ENCODE measurements at regions not wholly inside any gene's neighbourhood (a gene's known extent, or its start where the extent isn't known, plus 50 kb on each side); places are given as distances from the start of the nearest gene placed in this dataset.
"Not testable (repeated sequence)": the region's sequence is repeated elsewhere in the genome, so short reads cannot be mapped to it uniquely, and the experiment has no call there.

DNA sequence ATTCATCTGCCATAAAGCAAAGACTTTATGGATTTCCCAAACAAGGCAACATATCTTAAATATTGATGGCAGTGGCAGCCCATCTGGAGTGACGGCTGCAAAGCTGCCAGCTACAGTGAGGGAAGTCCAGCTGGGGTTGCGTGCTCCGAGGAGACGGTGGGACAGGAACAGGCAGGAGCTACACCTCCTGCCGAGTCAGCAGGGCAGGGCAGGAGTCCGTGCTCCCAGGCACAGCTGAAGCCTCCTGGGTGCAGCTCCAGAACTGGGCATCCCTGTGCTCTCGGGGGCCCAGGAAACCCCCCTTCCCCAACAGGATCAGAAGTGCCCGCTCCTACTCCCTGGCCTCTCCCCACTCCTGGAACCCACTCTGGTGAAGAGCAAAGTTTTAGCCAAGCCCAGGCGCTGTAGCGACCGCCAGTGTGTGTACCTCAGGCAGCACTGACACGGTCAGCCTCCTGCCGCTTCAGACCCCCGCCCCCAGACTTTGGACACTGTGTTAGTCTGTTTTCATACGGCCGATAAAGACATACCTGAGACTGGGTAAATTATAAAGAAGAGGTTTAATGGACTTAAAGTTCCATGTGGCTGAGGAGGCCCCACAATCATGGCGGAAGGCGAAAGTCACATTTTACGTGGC is 556.4 kb upstream of the CCDC54 start:
- no peak for DNase-seq (ENCODE audit: low spot score)

DNA sequence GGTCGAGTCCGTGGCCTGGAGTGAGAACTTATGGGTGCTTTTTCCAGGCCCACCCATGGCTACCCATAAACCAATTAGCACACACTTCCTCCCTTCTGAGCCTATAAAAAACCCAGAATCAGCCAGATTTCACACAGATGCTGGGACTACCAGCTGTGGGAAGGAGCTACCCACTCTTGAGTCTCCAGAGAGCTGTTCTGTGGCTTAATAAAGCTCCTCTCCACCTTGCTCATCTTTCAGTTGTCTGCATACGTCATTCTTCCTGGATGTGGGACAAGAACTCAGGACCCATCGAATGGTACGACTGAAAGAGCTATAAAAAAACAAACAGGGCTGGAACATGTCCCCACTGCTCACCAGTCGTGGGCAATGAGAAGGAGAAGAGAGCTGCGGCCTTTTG is 555.4 kb upstream of the CCDC54 start:
- no peak for DNase-seq (ENCODE audit: low spot score)

DNA sequence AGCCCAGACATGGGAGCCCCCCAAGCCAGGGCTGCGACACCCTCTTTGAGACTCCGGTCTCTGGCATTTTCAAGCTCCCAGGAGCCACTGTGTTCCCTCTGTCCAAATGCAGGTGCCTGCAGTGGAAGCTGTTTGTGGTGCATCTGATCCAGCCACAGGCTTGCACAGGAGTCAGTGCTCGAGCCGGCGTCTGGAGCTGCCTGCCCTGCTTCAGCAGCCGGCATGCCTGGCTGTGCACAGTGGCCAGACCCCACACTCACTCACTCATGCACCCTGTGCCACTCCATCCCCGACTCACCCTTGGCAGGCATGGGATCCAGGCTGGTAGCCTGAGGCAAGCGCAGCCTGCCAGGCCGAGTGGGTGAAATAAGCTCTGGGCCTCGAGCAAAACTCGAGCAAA is 555.0 kb upstream of the CCDC54 start:
- DNase-seq (ENCODE audit: low spot score), result no peak

DNA sequence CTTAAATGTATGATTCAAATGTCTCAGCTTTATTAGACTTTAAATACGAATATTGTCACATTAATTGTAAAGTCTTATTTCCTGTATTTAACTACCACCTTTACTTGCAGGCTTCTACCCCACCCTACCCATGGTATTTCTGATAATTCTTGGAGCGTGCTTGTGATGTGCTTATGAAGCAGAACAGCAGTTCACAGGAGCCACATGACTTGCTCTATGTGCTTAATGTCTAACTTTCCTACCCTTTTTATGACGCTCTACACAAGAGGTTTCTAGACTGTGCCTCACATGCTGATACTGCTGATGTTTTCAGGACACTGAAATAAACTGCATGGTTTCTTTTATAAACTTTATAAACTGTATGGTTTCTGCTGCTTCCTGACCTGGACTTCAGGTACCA is 553.5 kb upstream of the CCDC54 start:
- DNase-seq (ENCODE audit: low spot score), result no peak

DNA sequence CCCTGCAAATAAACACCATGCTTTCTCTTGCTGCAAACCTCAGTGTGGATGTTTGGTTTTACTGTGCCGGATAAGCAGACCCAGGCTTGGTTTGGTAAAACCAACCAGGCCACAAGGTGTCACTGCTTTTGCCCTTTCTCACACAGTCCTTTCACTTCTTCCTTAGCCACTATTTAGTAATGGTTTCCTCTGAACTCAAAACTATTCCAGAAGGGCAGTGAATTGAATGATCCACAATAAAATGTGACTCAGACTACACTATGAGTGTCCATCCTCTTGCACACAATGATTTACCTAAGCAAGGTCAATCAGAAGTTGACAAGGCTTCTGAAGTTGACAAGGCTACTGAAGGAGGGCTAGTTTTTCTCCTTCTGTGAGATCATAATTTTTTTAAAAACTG is 552.4 kb upstream of the CCDC54 start:
- DNase-seq (ENCODE audit: low spot score), result no peak

DNA sequence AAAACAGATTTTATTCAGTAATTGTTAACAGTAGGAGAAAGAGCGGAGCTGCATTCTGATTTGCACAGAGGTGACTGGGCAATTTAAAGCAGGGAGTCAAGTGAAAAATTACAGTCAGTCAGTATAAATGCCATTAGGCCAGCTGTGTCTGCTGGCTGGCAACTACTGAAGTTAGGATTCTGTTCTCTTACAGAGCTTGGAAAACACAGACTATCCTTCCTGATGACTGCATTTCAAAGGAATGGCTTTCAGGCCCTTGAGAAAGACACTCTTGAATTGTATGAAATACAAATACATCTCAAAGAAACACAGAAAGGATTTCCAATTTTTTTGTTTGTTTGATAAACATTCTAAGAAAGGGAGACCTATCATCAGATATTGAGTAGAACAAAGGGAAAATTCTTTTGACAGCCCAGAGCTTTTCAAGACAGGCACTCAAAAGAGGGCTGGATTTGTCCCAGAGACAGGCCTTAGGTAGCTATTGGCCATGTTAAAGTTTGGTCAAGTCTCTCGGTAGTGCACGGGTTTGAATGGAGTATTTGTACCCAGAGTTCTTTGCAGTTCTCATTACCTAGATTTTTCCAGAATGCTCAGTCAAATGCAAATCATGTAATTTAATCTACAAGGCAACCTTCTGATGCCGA is 551.2 kb upstream of the CCDC54 start:
- no peak for DNase-seq (ENCODE audit: low spot score)

DNA sequence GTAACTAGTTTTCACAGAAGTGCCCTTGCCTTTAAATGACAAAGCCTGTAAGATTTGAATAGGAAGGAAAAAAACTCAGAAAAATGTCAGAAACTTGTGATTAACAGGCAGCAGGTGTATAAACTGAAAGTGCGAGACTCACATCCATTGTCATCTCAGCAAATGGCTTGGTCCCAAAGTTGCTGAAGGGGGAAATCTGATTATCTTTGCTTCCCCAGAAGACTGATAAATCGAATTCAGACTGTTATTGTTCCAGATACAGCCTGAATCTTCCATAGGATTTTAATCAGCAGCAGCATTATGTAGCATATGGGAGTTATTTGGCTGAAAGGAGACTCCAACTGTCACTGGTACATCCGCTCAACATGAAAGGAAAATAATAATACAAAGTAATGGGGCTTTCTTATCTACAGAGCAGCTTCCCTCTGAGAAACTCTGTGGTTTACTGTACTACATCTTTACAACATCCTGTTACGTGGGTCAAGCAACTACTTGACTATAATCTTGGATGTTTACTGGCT is 550.4 kb upstream of the CCDC54 start:
- no peak for DNase-seq (ENCODE audit: low spot score)

DNA sequence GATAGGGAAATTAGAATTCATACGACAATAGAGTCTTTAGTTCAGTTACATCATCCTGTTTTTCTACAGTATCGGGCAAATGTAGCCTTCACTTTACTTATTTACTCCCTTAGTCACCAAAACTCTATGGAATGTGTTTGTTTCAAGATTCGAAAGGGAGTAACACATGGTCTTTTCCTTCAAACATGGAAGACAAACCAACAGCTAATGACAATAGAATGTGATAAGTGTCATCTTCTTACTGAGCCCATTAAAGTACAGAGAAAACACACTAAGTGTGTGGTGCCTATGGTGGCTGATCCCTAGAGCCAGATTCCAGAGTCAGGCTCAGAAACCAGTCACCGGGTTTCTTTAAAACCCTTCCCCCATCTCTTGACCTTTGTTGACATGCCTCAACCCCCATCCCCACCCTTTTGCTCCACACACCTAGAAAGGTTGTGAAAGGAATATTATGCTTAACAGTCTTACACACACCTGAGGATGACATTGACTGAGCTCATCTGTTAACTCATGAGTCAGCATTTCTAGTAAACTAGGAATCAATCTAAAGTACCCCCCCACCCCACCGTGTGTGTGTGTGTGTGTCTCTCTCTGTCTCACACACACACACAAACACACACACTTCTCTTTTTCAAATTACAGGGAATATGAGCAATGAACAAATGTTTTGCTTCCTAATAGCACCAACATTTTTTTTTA is 549.6 kb upstream of the CCDC54 start:
- DNase-seq (ENCODE audit: low spot score), result no peak

DNA sequence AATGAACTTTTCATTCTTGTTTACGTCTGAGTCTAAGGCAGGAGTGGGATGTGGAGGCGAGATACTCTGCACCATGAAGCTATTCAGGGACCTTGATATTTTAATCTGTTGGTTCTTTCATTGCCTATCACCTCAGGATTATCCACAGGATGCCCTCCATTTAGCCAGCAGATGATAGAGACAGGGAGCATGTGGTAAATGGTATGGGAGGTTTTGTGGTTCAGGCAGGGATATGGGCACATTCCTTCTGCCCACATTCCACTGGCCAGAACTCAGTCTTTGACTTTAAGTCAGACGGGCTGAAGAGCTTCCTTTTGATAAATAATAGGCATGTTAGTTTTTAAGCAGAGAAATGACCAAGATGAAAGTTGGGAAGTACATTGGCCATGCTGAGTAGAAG is 548.0 kb upstream of the CCDC54 start:
- DNase-seq (ENCODE audit: low spot score), result no peak

DNA sequence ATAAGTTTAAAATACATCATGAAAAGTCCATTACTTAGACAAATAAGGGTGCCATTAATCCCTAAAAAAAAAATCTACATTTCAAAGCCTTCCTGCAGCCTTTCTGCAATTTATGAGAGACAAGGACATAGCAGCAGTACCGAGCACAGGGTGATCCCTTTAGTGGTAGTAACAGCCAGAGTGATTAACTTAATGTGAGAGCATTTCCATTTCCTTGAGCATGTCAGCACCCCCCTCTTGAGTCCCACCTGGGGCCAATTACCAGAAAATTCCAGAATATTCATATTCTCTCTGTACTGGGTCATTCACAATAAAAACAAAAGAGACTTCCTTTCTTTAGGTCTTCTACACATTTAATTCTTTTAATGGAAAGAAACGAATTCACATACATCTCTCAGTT is 546.9 kb upstream of the CCDC54 start:
- no peak for DNase-seq (ENCODE audit: low spot score)

DNA sequence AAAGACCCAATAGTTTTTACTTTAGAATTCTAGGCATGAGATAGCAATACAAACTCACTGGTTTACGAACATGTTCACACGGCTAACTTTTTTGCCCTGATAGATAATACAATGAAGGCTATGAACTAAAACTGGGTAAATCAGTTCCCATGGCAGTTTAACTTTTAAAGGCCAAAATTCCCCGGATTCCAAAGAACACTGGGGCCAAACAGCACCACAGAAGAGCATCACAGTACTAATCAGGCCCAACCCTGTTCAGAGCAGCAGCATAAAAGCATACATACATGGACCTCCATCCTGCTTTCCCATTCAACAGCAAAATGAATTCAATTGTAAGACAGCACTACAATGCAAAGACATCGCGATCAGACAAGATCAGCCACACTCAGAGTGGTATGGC is 540.3 kb upstream of the CCDC54 start:
- no peak for DNase-seq (ENCODE audit: low spot score)

DNA sequence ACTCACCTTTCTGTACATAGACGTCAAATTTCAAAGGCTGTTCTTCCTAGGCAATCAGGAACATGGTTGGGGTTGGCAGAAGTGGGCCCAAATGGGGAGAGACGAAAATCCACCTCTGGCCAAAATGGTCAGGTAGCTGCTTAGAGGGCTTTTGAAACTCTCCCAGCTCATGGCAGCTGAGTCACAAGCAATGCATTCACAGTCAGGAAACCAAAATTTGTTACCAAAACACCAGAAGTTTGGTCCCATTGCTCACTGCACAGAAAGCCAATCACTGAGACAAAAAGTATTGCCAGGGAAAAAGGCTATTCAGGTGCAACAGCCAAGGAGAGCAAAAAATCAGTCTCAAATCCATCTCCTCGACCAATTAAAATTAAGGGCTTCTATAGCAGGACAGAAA is 539.6 kb upstream of the CCDC54 start:
- no peak for DNase-seq (ENCODE audit: low spot score)

DNA sequence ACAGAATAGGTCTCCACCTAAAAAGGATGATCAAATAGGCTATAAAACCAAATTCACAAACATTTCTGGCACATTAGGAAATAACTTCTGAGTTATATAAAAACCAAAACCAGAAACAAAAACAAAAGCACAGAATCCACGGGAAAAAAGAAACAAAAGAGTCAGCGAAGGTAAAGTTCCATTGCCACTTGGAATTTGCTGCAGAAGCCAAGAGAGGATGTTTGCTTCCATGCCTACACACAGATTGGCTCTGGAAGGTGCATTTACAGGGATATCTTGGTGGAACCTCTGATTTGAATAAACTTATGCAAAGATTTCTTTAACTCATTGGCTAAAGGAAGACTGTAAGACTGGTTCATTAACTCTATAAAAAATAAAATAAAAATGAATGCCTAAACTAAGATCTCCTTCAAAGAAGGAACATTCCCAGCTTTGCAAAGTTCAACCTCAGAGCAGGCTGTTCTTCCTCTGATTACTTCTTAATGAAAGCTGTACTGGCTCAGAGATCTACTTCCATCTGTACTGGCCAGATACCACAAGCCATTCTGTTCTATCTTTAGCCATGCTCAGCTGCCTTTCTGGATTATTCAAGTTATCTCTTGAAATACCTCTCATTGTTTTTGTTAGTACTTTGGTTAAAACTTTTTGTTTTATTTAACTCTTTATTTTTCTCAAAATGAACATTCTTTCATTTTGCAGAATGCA is 537.5 kb upstream of the CCDC54 start:
- no peak for DNase-seq (ENCODE audit: low spot score)

DNA sequence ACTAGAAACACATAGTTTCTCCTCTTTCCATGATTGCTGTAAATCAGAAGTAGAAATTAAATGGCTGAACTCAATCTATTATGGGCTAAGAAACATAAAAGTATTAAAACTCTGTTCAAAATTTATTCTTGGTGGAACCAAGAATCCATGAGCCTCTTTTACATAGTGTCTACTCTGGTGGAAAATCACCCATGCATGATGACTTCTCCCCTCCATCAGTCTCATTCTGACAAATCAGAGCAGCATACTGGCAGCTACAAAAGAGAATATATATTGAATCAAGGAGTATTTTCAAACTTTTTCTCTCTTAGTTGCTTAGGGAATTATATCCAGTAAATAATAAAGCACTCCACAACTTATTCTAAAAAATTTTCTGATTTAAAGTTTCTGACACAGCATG is 536.9 kb upstream of the CCDC54 start:
- no peak for DNase-seq (ENCODE audit: low spot score)

DNA sequence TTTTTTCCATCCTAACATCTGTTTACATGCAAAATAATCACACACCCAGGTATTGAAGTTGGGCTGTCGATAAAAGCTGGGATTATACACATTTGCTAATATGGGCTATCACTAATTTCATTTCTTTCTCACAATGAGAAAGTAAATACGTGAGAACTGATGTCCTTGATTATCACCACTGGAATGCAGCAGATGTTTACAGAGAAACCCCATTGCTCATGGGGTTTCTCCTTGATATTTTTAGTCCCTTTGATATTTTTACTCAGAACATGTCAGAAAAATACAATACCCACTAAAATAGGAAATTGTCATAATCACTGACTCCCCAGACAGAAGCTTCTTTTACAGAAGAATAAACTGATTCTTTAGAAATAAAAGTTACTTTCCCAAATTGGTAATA is 535.1 kb upstream of the CCDC54 start:
- DNase-seq (ENCODE audit: low spot score), result no peak

DNA sequence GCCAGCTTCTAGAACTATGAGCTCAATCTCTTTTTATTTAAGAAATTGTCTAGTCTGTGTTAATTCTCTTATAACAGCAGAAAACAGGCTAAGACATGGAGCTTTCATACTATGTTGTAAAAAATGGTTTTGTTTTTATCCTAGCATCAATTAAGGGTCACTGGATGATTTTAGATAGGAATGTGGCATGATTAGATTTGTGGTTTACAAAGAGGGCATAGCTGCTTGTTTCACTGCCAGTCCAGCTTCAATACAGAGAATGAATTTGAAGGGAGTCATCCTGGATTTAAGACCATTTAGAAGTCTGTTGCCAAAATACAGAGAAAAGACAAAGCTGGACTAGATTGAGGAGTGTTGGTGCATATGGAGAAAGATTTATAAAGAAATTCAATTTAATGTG is 532.6 kb upstream of the CCDC54 start:
- no peak for DNase-seq (ENCODE audit: low spot score)

DNA sequence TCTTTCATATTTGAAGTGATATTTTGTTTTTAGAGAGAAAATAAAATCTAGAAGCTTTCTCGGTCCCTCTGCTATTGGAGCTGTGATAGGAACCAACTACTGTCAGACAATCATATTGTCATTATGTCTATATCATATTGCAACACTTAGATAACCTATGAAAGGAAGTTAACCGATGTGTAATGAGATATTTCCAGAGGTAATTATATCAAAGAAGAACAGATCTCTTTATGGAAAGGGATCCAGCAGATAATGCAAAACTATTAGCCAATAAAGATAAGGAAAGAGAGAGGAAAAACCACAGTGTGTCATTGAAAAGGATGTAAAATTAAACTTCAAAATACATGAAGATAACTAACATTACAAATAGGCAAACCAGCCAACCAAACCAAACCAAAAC is 529.1 kb upstream of the CCDC54 start:
- DNase-seq (ENCODE audit: low spot score), result no peak

DNA sequence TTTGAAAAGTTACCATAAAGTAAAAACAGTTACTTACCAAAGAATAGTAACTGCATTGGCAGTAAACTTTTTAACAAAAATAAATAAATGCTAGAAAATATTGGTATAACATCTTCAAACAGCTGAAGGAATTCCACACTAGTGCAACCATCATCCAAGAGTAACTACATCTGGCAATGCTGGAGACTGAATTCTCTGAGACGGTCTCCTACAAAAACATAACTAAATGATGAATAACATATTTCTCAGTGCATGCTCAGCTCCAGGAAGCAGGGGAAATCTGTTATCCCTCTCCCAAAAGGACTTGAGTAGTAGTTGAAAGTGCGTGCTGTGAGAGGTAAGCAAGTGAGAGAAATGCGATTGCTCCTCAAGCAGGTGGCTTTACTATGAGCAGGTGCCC is 526.8 kb upstream of the CCDC54 start:
- no peak for DNase-seq (ENCODE audit: low spot score)

DNA sequence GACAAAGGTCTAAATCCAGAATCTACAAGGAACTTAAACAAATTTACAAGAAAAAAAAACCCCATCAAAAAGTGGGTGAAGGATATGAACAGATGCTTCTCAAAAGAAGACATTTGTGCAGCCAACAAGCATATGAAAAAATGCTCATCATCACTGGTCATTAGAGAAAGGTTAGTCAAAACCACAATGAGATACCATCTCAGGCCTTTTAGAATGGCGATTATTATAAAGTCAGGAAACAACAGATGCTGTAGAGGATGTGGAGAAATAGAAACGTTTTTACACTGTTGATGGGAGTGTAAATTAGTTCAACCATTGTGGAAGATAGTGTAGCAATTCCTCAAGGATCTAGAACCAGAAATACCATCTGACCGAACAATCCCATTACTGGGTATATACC is 518.9 kb upstream of the CCDC54 start:
- DNase-seq (ENCODE audit: low spot score), result not testable (repeated sequence)

DNA sequence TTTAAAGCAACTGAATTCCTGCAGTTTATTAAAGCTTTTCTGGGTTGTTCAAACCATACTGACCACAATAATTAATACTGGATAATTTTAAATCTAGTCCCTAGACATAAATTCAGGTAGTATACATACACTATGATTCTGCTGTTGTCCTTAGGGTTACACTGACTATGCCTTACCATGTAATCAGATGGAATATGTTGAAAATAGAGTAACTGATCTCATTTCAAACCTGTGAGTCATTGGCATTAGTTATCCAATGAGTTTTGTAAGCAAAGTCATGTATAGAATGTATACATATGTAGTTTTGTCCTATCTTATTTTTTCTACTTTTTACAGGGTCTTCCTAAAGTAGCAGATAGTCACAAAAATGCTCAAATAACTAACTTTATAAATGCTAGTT is 517.1 kb upstream of the CCDC54 start:
- DNase-seq (ENCODE audit: low spot score), result no peak

DNA sequence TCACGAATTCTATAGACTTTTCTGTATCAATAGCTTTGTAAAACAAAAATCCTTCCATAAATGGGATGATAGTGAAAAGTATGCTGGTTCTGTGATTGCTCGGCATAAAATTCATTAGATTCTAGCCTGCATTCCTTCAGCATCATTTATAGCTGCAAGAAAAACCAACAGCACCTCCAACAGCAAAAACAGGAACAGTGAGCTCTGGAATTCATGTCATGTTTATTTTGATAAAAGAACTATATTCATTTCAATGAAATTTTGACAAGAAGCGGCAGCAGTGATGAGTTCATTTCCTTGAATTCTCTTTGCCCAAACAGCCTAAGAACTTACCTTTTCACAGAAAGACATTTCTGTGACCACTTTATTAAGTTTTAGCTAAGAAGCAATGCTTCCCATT is 515.2 kb upstream of the CCDC54 start:
- no peak for DNase-seq (ENCODE audit: low spot score)

DNA sequence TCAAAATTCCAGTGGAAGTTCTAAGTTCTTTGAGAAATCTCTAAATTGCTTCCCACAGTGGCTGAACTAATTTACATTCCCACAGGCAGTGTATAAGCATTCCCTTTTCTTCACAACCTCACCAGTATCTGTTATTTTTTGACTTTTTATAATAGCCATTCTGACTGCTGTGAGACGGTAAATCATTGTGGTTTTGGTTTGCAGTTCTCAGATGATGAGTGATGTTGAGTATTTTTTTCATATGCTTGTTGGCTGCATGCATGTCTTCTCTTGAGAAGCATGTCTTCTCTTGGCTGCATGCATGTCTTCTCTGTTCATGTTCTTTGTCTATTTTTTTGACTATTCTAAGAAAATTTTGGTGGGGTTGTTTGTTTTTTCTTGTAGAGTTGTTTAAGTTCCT is 499.6 kb upstream of the CCDC54 start:
- no peak for DNase-seq (ENCODE audit: low spot score)

DNA sequence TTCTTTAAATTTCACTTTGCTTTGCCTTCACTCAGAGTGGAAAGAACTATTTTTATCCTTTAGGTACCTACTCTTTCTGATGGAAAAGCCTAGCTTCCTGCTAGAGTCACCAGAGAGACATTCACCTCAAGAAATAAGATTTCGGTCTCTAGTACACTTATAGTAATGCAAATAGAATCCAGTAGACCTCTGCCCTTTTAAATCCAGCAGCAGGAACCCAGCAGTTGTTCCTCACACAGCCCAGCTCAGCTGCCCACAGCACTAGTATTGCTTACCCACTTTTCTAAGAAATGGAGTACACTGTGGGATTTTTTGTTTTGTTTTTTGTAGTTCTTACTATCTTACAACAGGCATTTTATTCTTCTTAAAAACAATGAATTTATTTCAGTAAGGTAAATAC is 497.0 kb upstream of the CCDC54 start:
- no peak for DNase-seq (ENCODE audit: low spot score)
